DMS 273 treated with DMSO at 0.1 percent for 48 hours (cell line): ENCODE measurements at regions not wholly inside any gene's neighbourhood (a gene's known extent, or its start where the extent isn't known, plus 50 kb on each side); places are given as distances from the start of the nearest gene placed in this dataset.

Experiments used
- DNase-seq: peaks from one replicate; lab custom pipeline; 2025; lab: John Stamatoyannopoulos, UW

GRCh38 chr22:27566602-27567001 is 235.0 kb downstream of the MN1 start:
- DNase-seq: no peak

DNA sequence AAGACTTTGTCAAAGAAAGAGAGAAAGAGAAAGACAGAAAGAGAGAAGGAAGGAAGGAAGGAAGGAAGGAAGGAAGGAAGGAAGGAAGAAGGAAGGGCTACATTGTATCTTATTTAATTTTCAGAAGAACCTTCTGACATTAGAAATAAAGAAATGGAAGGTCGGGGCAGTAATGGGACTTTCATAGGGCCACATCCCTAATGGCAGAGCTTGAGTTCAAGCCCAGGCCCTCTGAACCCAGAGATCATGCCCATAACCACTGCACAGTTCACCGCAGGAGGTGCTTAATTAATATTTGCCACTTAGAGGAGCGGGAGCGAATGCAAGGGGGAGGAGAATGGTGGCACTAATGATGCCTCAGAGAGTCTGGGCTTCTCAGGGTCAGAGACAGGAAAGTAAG is 233.3 kb downstream of the MN1 start:
- no peak for DNase-seq

DNA sequence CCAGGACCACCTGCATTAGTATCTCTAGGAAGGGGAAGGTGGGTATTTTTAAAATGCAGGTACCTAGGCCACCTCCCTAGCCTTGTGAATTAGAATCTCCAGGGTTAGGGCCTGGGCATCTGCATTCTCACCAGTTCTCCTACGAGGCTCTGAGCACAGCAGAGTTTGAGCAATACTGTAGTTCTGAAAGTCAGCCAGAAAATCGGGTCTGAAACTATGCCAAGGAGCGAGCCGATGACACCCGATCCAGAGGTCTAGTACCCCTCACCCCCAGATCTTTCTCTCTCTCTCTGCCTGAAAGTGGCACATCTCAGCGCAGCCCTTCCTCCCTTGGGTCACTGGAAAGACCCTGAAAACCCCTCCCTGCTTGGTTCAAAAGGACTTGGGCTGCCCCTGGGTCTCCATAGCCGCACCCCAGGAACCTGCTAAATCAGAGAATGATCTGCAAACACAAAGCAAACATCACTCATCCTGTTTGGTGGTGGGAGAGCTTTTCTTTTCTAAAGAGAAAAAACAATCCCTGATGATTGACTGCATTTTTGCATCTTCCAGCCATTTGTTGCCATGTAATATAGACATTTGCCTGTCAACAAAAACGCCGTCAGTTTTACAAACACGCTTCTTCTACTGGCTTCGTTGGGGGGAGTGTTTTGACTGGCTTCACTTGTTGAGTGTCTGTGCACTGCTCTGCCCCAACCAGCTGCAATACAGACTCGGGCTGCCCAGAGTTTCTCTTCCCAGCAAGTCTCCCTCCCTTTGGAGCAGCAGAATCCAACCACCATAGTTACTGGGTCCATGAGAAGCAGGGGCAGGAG is 229.9 kb downstream of the MN1 start:
- no peak for DNase-seq

- no peak for DNase-seq
These were observed 229.3 kb downstream of the MN1 start for GRCh38 chr22:27572278-27572666.

DNA sequence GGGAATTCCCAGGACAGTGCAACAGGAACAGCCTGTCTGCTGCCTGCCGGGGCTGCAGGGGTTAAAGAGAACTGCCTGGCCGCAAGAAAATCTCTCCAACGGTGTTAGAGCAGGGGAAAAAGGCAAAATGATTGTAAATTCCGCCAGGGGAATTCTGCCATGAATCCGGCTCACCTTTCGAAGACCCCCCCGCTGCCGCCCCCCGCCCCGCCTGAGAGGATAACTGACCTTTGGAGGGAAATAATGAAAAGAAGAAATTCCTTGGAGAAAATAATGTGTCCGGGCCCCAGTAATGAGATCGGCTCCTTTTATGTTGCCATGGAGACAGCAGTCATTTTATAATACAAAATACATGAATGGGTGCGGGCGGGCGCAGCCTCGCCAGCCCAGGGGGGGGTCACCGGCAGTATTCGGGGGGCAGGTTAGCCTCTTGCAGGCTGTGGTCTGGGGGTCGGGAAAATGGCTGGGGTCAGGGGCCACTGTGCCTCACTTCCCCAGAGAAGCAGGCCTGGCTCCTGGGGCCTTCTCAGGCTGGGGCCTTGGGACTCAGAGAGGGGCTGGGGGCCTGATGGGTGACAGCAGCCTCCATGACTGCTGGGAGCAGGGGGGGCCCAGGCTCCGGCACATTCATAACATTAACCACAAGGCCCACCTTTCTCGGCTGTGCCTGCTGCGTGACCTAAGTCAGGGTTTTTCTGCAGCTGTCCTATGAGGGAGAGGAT is 228.1 kb downstream of the MN1 start:
- no peak for DNase-seq

DNA sequence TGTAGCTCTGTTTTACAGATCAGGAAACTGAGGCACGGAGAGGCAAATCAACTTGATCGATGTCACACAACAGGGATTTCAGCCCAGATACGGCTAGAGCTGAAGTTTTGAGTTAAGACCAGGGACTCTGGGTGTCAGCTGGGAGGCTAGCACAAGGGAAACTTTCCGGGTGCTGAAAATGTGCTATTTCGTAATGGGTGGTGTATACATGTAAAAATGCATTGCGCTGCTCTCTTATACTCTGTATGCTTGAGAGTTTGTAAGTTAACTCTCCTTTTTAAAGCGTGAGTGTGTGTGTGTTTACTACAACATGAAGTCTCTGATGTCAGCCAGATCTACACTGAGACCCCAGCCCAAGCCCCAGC is 227.6 kb downstream of the MN1 start:
- DNase-seq: no peak

DNA sequence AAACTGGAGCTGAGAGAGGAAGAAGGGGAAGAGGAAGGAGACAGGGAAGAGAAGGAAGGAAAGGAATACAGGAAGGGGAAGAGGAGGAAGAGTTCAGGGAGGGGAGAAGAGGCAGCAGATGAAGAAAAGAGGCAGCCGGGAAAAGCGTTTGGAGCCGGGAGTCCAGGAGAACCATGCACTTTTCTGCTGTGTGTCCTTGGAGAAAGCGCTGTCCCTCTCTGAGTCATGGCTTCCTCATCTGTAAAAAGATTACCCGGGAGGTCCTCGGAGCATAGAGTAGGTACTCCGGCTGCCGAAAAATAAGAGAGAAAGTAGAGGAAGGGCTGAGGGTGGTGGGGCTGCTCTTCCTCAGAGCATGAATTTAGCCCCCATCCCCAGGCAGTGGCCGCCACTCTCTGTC is 226.9 kb downstream of the MN1 start:
- DNase-seq: no peak

GRCh38 chr22:27575348-27575747 is 226.2 kb downstream of the MN1 start:
- no peak for DNase-seq

DNA sequence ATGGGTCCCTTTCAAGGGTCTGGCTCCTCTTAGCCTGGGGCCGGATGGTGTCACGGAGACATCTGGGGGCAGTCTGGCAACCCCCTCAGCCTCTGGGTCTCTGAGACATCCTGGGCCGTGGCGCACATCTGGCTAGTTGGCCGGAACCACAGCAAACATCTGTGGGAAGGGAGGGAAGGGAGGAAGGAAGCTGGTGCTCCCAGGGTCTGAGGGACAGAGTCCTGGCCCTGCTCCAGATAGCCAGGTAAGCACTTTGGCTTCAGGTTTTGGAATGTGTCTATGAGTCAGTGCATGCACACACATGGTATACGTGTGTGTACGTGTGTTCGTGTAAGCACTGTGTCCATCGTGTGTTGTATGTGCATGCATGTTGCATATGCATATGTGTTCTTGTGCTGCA is 225.1 kb downstream of the MN1 start:
- DNase-seq: no peak

DNA sequence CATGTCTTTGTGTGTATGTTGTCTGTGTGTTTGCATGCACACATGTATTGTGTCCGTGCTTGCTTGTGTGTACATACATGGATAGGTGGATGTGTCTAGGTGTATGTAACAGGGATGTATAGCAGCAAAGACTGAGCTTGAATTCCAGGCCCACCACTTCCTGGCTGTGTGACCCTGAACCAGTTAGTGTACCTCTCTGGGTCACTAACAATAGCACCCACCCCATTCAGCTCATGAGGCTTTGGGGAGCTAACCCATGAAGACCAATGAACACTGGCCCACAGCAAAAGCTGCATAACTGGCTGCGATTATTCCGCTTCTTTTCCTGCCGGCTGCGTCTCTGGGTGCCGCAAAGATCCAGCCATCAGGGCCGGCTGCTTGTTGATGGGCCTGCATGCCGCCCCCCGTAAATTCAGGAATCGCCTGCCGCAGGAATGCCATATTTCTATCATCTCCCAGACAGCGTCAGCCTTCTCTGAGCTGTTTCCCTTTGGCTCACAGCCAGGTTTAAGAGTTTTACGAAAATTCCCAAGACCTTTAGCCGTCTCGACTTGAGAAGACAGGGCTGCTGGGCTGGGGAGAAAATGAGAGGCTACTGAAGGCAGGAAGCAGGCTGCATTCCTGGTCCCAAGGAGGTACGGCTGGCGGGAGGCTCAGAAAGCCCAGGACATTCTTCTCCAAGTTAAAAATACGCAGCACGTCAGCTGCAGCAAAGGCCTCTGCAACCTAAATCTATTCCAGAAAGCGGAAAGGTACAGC is 224.6 kb downstream of the MN1 start:
- DNase-seq: no peak

DNA sequence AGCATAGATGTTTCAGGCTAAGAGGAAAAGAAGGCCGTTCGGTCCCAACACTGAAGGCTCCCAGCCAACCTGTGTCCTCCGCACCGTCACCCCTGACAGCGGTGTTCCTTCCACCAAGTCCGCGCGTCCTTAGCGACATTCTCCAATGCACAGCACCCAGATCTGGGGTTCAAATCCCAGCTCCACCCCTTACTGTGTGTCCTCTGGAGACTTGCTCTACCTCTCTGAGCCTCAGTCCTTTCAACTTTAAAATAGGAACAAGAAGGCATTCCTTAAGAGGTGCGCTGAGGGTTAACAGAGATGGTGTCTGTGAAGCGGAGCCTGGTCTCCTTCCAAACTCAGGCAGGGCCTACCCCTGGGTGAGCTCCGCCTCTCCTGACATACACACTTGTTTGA is 224.0 kb downstream of the MN1 start:
- no peak for DNase-seq

GRCh38 chr22:27578937-27579617 is 222.5 kb downstream of the MN1 start:
- no peak for DNase-seq

GRCh38 chr22:27580311-27580897 is 221.2 kb downstream of the MN1 start:
- no peak for DNase-seq

- no peak for DNase-seq
These were observed 220.3 kb downstream of the MN1 start for GRCh38 chr22:27581236-27581635.

- no peak for DNase-seq
These were observed 219.9 kb downstream of the MN1 start for GRCh38 chr22:27581688-27582087.

- no peak for DNase-seq
These were observed 217.7 kb downstream of the MN1 start for GRCh38 chr22:27583856-27584255.

GRCh38 chr22:27585141-27585540 is 216.4 kb downstream of the MN1 start:
- no peak for DNase-seq

GRCh38 chr22:27588268-27588667 is 213.3 kb downstream of the MN1 start:
- no peak for DNase-seq

- DNase-seq: no peak
These were observed 212.6 kb downstream of the MN1 start for GRCh38 chr22:27588915-27589314.

DNA sequence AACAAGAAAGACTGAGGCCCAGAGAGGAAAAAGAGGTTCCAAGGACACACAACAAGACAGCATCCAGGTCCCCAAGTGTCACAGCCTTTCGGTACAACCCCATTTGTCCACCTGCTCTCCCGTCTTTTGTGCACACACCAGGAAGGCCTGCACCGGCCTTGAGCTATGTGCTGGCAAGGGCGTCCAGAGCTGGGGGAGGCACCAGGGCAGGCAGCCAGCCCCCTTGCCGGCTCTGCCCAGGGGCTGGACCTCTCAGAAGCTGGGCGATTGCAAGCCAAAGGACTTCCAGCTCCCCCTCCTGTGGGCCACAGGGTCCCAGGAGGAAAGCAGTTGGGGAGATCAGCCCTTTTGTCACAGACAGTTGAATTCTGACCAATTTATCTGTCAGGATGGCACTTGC is 210.5 kb downstream of the MN1 start:
- no peak for DNase-seq

DNA sequence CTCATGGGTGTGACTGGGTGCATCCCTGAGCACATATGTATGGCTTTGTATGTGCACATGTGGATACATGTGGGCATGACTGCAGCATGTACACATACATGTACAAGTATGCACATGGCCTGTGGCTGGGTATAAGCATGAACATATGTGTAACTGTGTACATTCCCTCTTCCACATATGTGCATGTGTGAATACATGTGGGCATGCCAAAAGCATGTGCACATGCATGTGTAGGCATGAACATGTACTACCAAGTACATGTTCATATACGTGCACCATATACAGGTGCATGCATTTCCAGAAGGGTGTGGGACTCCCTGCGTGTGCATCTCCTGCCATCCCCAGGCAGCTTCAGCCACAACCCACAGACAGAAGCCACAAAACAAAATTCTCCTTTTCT is 208.2 kb downstream of the MN1 start:
- DNase-seq: no peak

DNA sequence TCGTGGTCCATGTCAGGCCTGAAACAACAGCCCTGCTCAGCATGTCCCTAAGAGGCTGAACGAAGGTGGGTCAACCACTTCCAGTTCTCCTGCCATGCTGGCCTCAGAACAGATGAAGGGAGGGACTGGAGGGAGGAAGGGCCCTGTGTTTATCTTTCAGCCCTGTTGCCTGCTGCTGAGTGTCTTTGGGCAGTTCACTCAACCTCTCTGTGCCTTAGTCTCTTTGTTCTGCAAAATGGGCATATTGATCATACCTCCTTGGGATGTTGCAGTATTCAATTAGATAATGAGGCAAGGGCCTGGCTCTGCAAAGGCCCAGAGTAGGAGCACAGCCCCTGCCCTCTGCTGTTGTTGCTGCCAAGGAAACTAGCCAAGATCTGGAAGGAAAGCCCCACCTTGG is 207.5 kb downstream of the MN1 start:
- no peak for DNase-seq
